RWPE2 (cell line): ENCODE measurements at regions not wholly inside any gene's neighbourhood (a gene's known extent, or its start where the extent isn't known, plus 50 kb on each side); places are given as distances from the start of the nearest gene placed in this dataset.
"Not testable (repeated sequence)": the region's sequence is repeated elsewhere in the genome, so short reads cannot be mapped to it uniquely, and the experiment has no call there.

Experiments used
- ATAC-seq: fragments of 200-7000 bp; cut with Tn5 transposase; 3 replicates; pipeline ENCODE4 v1.9.1; 2021; ENCODE audit warnings: low read depth
- DNase-seq: peaks from one replicate; pipeline ENCODE4 v3.0.0-alpha.2; 2020; ENCODE audit warnings: low spot score
- H3K27ac ChIP-seq: fragments of 450-650 bp; 2 replicates; pipeline ENCODE4 v1.5.1; 2017; ENCODE audit warnings: mild to moderate bottlenecking; ENCODE audit not compliant: poor library complexity, severe bottlenecking
- H3K27me3 ChIP-seq: fragments of 250-450 bp; sonication (Bioruptor Pico); 2 replicates; pipeline ENCODE4 v1.5.1; 2021; ENCODE audit warnings: mild to moderate bottlenecking, moderate library complexity; ENCODE audit not compliant: insufficient read depth, poor library complexity, severe bottlenecking
- H3K36me3 ChIP-seq: fragments of 250-450 bp; sonication (Bioruptor Pico); 2 replicates; pipeline ENCODE4 v1.5.1; 2020; ENCODE audit warnings: low read depth, mild to moderate bottlenecking, moderate library complexity
- H3K4me1 ChIP-seq: fragments of 250-450 bp; sonication (Bioruptor Pico); 2 replicates; pipeline ENCODE4 v1.5.1; 2021; ENCODE audit warnings: mild to moderate bottlenecking, moderate library complexity; ENCODE audit not compliant: insufficient read depth, poor library complexity, severe bottlenecking
- H3K4me3 ChIP-seq: fragments of 250-450 bp; sonication (Bioruptor Pico); 2 replicates; pipeline ENCODE4 v1.5.1; 2021; ENCODE audit warnings: mild to moderate bottlenecking, moderate library complexity; ENCODE audit not compliant: severe bottlenecking
- H3K9me3 ChIP-seq: fragments of 250-450 bp; sonication (Bioruptor Pico); 2 replicates; pipeline ENCODE4 v1.5.1; 2021; ENCODE audit warnings: mild to moderate bottlenecking, moderate library complexity; ENCODE audit not compliant: severe bottlenecking
- CTCF ChIP-seq: fragments of 450-650 bp; IDR thresholded peaks from one replicate; pipeline ENCODE4 v1.5.1; 2017; ENCODE audit warnings: mild to moderate bottlenecking, moderate library complexity; ENCODE audit not compliant: poor library complexity, severe bottlenecking

- no peaks in the 10 kb centered on the region for H3K27me3 ChIP-seq
- no peak overlapping the region for H3K27ac ChIP-seq
- H3K36me3 ChIP-seq: no peaks in the 10 kb centered on the region
- no peak overlapping the region for H3K4me3 ChIP-seq
- peaks cover 2% of the 10 kb centered on the region for H3K9me3 ChIP-seq
- TF ChIP-seq CTCF: no peak
- ATAC-seq (no peak), DNase-seq (no peak)
- H3K4me1 ChIP-seq: peaks cover 7% of the 10 kb centered on the region
These were observed 816.4 kb downstream of the SEMA5A start for GRCh38 chr5:8729437-8729836.

GRCh38 chr5:8730194-8730593 lies 815.7 kb downstream of the SEMA5A start:
- no peak overlapping the region for H3K4me3 ChIP-seq
- no peak for ATAC-seq
- TF ChIP-seq CTCF: no peak
- no peaks in the 10 kb centered on the region for H3K27me3 ChIP-seq
- no peaks in the 10 kb centered on the region for H3K36me3 ChIP-seq
- H3K9me3 ChIP-seq: peaks cover 2% of the 10 kb centered on the region
- no peak overlapping the region for H3K27ac ChIP-seq
- no peak for DNase-seq
- H3K4me1 ChIP-seq: peaks cover 7% of the 10 kb centered on the region

GRCh38 chr5:8731110-8731509 lies 814.8 kb downstream of the SEMA5A start:
- not testable (repeated sequence) for H3K36me3 ChIP-seq, H3K27ac ChIP-seq, DNase-seq, H3K27me3 ChIP-seq, ATAC-seq, H3K4me1 ChIP-seq, H3K9me3 ChIP-seq, H3K4me3 ChIP-seq

- DNase-seq: no peak
- no peak overlapping the region for H3K4me3 ChIP-seq
- no peaks in the 10 kb centered on the region for H3K4me1 ChIP-seq
- H3K36me3 ChIP-seq: no peaks in the 10 kb centered on the region
- H3K27ac ChIP-seq: no peak overlapping the region
- no peak for ATAC-seq
- no peaks in the 10 kb centered on the region for H3K27me3 ChIP-seq
- TF ChIP-seq CTCF: no peak
- H3K9me3 ChIP-seq: no peaks in the 10 kb centered on the region
These were observed 805.3 kb downstream of the SEMA5A start for GRCh38 chr5:8740595-8740994.

- Histone ChIP-seq H3K27me3 (no peaks in the 10 kb centered on the region), H3K4me1 (no peaks in the 10 kb centered on the region), H3K36me3 (no peaks in the 10 kb centered on the region), H3K4me3 (no peak overlapping the region), H3K27ac (no peak overlapping the region), H3K9me3 (no peaks in the 10 kb centered on the region)
- ATAC-seq (no peak), DNase-seq (no peak)
- TF ChIP-seq CTCF: no peak
These were observed 796.3 kb downstream of the SEMA5A start for GRCh38 chr5:8749556-8749955.

- Histone ChIP-seq H3K36me3 (no peaks in the 10 kb centered on the region), H3K27ac (no peak overlapping the region), H3K4me1 (no peaks in the 10 kb centered on the region), H3K27me3 (no peaks in the 10 kb centered on the region), H3K4me3 (no peak overlapping the region), H3K9me3 (no peaks in the 10 kb centered on the region)
- ATAC-seq: no peak
- DNase-seq: no peak
- no peak for TF ChIP-seq CTCF
These were observed 795.8 kb downstream of the SEMA5A start for GRCh38 chr5:8750100-8750499.
